ENCODE measurements at regions not wholly inside any gene's neighbourhood (a gene's known extent, or its start where the extent isn't known, plus 50 kb on each side); places are given as distances from the start of the nearest gene placed in this dataset.

GRCh38 chr4:84277923-84278322, 221.2 kb downstream of the NKX6-1 start:
- DNase-seq (ENCODE audit: low read depth): no peak
- TF ChIP-seq CTCF (IDR thresholded peaks at IDR 0.05; ENCODE audit: control insufficient read depth, insufficient read depth, low read depth, low read length, missing control alignments): no peak
- no peak overlapping the region for H3K4me3 ChIP-seq (ENCODE audit: control insufficient read depth, low read depth, low read length)

- no peak for DNase-seq (ENCODE audit: low read depth)
- TF ChIP-seq CTCF (IDR thresholded peaks at IDR 0.05; ENCODE audit: control insufficient read depth, insufficient read depth, low read depth, low read length, missing control alignments): no peak
- no peak overlapping the region for H3K4me3 ChIP-seq (ENCODE audit: control insufficient read depth, low read depth, low read length)
Measured at GRCh38 chr4:84276752-84277151, 222.3 kb downstream of the NKX6-1 start.

GRCh38 chr4:84269536-84270044, 229.5 kb downstream of the NKX6-1 start:
- no peak for TF ChIP-seq CTCF (IDR thresholded peaks at IDR 0.05; ENCODE audit: control insufficient read depth, insufficient read depth, low read depth, low read length, missing control alignments)
- H3K4me3 ChIP-seq (ENCODE audit: control insufficient read depth, low read depth, low read length): no peak overlapping the region
- DNase-seq (ENCODE audit: low read depth): no peak

GRCh38 chr4:84264652-84265051, 234.4 kb downstream of the NKX6-1 start:
- H3K4me3 ChIP-seq (ENCODE audit: control insufficient read depth, low read depth, low read length): no peak overlapping the region
- no peak for TF ChIP-seq CTCF (IDR thresholded peaks at IDR 0.05; ENCODE audit: control insufficient read depth, insufficient read depth, low read depth, low read length, missing control alignments)
- DNase-seq (ENCODE audit: low read depth): no peak

- TF ChIP-seq CTCF (IDR thresholded peaks at IDR 0.05; ENCODE audit: control insufficient read depth, insufficient read depth, low read depth, low read length, missing control alignments): no peak
- no peak overlapping the region for H3K4me3 ChIP-seq (ENCODE audit: control insufficient read depth, low read depth, low read length)
- DNase-seq (ENCODE audit: low read depth): no peak
Measured at GRCh38 chr4:84263415-84263814, 235.7 kb downstream of the NKX6-1 start.

- DNase-seq (ENCODE audit: low read depth): no peak
- TF ChIP-seq CTCF (IDR thresholded peaks at IDR 0.05; ENCODE audit: control insufficient read depth, insufficient read depth, low read depth, low read length, missing control alignments): no peak
- no peak overlapping the region for H3K4me3 ChIP-seq (ENCODE audit: control insufficient read depth, low read depth, low read length)
Measured at GRCh38 chr4:84260495-84260894, 238.6 kb downstream of the NKX6-1 start.

Measured in AG09309 (cell line).